OCI-LY1 (cell line): ENCODE measurements at regions not wholly inside any gene's neighbourhood (a gene's known extent, or its start where the extent isn't known, plus 50 kb on each side); places are given as distances from the start of the nearest gene placed in this dataset.

Source experiments
- CTCF ChIP-seq: fragments of 200-600 bp; sonication (generic), shearing (Covaris generic); IDR thresholded peaks from 2 replicates; pipeline ENCODE4 v1.5.1; 2017; ENCODE audit warnings: mild to moderate bottlenecking, antibody characterized with exemption, low read length, moderate library complexity, mixed read lengths
- EZH2 ChIP-seq: fragments of 200-600 bp; sonication (generic), shearing (Covaris generic); IDR thresholded peaks from 2 replicates; pipeline ENCODE4 v1.8.0; 2017; ENCODE audit warnings: borderline replicate concordance, mixed run types, mild to moderate bottlenecking, antibody characterized with exemption, low read length, moderate library complexity, mixed read lengths

GRCh38 chr7:84824057-84824651 is 362.7 kb downstream of the SEMA3D start:
- no peak for TF ChIP-seq EZH2
- TF ChIP-seq CTCF = no peak
